Large intestine (tissue), 3 donors: ENCODE measurements at regions not wholly inside any gene's neighbourhood (a gene's known extent, or its start where the extent isn't known, plus 50 kb on each side); places are given as distances from the start of the nearest gene placed in this dataset.
"Not testable (repeated sequence)": the region's sequence is repeated elsewhere in the genome, so short reads cannot be mapped to it uniquely, and the experiment has no call there.

Source experiments
- DNase-seq, 2 donors: peaks; one replicate each; pipeline versions ENCODE4 v3.0.0 to v3.0.0-alpha.2; 2013
- H3K27ac ChIP-seq: one replicate; pipeline ENCODE4 v1.5.1; 2013; ENCODE audit warnings: low read length
- H3K27me3 ChIP-seq: 2 replicates; pipeline ENCODE4 v1.6.1; 2013; ENCODE audit warnings: low read length; ENCODE audit not compliant: control insufficient read depth, insufficient read depth
- H3K36me3 ChIP-seq: 2 replicates; pipeline ENCODE4 v1.6.1; 2013; ENCODE audit warnings: low read length; ENCODE audit not compliant: control insufficient read depth, insufficient read depth
- H3K4me1 ChIP-seq: one replicate; pipeline ENCODE4 v1.6.1; 2013; ENCODE audit warnings: low read length; ENCODE audit not compliant: control insufficient read depth, insufficient read depth
- H3K4me3 ChIP-seq: one replicate; pipeline ENCODE4 v1.5.1; 2013; ENCODE audit warnings: low read length
- H3K9me3 ChIP-seq: one replicate; pipeline ENCODE4 v1.6.1; 2013; ENCODE audit warnings: mild to moderate bottlenecking, low read depth, low read length, moderate library complexity; ENCODE audit not compliant: control insufficient read depth
- WGBS: methylation state at CpG from one replicate; pipeline ENCODE4 v1.1.5; 2013; ENCODE audit warnings: low lambda C conversion rate; ENCODE audit not compliant: insufficient coverage; 5-methylcytosine and 5-hydroxymethylcytosine counted together

- H3K4me3 ChIP-seq, result no peak overlapping the region
- no peaks in the 10 kb centered on the region for H3K9me3 ChIP-seq
- H3K27ac ChIP-seq, result no peak overlapping the region
- no peaks in the 10 kb centered on the region for H3K4me1 ChIP-seq
- no CpG with 5 or more reads among the region's 4 CpGs for WGBS
- no peak for DNase-seq
- H3K27me3 ChIP-seq, result no peaks in the 10 kb centered on the region
- no peaks in the 10 kb centered on the region for H3K36me3 ChIP-seq
Measured at GRCh38 chr1:5141750-5142149, 487.3 kb downstream of the AJAP1 start.

DNA sequence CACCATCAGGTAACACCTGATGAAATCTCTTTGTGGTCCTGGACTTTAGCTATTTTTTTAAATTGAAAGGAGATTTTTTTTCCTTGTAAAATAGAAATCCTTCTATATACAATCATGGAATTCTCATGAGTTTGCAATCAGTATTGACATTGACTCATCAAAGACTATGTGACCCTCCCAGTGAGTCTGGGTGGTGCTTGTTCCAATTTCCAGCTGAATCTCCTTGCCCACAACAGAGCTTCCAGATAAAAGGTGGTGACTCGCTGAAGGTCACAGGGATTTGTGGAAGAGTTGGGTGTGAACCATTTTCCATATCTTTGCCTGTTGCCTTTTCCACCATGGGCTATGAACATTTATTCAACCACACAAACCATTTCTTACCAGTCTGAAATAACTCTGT, 486.6 kb downstream of the AJAP1 start:
- no peaks in the 10 kb centered on the region for H3K4me1 ChIP-seq
- no peaks in the 10 kb centered on the region for H3K36me3 ChIP-seq
- no peak for DNase-seq
- no peaks in the 10 kb centered on the region for H3K27me3 ChIP-seq
- no peak overlapping the region for H3K27ac ChIP-seq
- no peaks in the 10 kb centered on the region for H3K9me3 ChIP-seq
- no CpG with 5 or more reads among the region's 1 CpG for WGBS
- no peak overlapping the region for H3K4me3 ChIP-seq

DNA sequence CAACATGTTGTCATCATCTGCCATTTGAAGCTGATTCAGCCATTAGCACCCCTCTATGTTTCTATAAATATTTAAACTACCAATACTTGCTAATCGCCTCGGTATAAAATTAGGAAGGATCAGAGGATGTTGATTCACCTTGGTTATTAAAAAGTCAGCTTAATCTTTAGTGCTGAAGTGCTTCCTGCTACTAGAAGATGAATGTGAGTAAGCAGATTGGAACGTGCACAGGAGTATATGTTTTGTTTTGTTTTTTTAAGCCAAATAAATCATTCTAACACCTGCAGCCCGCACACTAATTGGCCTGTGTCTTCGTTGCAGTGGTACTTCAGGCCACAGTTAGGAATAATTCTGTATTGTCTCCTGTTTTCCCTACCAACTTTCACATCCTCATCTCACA, 485.7 kb downstream of the AJAP1 start:
- DNase-seq, result no peak
- H3K9me3 ChIP-seq, result no peaks in the 10 kb centered on the region
- H3K27me3 ChIP-seq, result no peaks in the 10 kb centered on the region
- no peak overlapping the region for H3K27ac ChIP-seq
- WGBS, result no CpG with 5 or more reads among the region's 5 CpGs
- H3K36me3 ChIP-seq, result no peaks in the 10 kb centered on the region
- H3K4me1 ChIP-seq, result no peaks in the 10 kb centered on the region
- H3K4me3 ChIP-seq, result no peak overlapping the region

- Histone ChIP-seq H3K36me3 (no peaks in the 10 kb centered on the region), H3K4me3 (no peak overlapping the region), H3K27ac (no peak overlapping the region), H3K27me3 (peaks cover 3% of the 10 kb centered on the region), H3K9me3 (no peaks in the 10 kb centered on the region), H3K4me1 (no peaks in the 10 kb centered on the region)
- no peak for DNase-seq
- no CpG with 5 or more reads among the region's 1 CpG for WGBS
Measured at GRCh38 chr1:5129746-5130355, 475.4 kb downstream of the AJAP1 start.

DNA sequence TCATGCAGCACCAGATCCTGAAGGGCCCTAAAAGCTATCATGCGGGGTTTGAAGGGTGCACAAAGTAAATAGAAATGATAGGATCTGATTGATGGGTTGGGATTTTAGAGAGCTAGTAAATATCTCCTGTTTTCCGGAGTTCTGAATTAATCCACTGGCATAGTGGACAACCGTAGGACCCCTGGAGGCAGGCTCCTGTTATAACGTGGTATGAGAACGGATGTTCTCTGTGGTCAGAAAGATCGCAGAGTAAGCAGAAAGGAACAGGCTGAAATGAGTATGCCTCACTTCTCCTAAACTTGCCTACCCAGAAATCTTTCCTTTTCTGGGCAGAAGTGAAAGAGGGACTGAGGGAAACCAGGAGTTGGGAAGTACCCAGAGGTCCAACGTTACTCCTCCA, 470.8 kb downstream of the AJAP1 start:
- Histone ChIP-seq H3K27ac (no peak overlapping the region), H3K27me3 (no peaks in the 10 kb centered on the region), H3K4me1 (no peaks in the 10 kb centered on the region), H3K4me3 (no peak overlapping the region), H3K9me3 (no peaks in the 10 kb centered on the region), H3K36me3 (no peaks in the 10 kb centered on the region)
- no CpG with 5 or more reads among the region's 7 CpGs for WGBS
- DNase-seq, result no peak

GRCh38 chr1:5120559-5120958, 466.1 kb downstream of the AJAP1 start:
- DNase-seq, result no peak
- Histone ChIP-seq H3K36me3 (no peaks in the 10 kb centered on the region), H3K27me3 (no peaks in the 10 kb centered on the region), H3K27ac (no peak overlapping the region), H3K4me1 (no peaks in the 10 kb centered on the region), H3K4me3 (no peak overlapping the region), H3K9me3 (no peaks in the 10 kb centered on the region)
- 88% methylated on average over 1 of the region's 1 CpG for WGBS

- no peak for DNase-seq
- 40% methylated on average over 1 of the region's 11 CpGs for WGBS
- H3K27ac ChIP-seq, result no peak overlapping the region
- no peak overlapping the region for H3K4me3 ChIP-seq
- no peaks in the 10 kb centered on the region for H3K4me1 ChIP-seq
- no peaks in the 10 kb centered on the region for H3K27me3 ChIP-seq
- no peaks in the 10 kb centered on the region for H3K9me3 ChIP-seq
- no peaks in the 10 kb centered on the region for H3K36me3 ChIP-seq
Measured at GRCh38 chr1:5119366-5120234, 465.2 kb downstream of the AJAP1 start.

DNA sequence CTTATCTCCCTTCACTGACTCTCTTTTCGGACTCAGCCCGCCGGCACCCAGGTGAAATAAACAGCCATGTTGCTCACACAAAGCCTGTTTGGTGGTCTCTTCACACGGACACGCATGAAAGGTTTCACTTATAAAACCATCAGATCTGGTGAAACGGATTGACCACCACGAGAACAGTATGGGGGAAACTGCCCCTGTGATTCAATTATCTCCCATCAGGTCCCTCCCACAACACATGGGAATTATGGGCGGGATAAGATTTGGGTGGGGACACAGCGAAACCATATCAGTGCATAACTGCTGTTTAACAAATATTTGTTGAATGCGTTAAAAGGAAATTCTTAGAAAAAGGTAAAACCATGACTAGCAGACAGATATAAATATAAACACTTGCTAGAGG, 464.4 kb downstream of the AJAP1 start:
- DNase-seq, H3K27me3 ChIP-seq, H3K36me3 ChIP-seq, H3K27ac ChIP-seq, H3K9me3 ChIP-seq, H3K4me1 ChIP-seq, H3K4me3 ChIP-seq: not testable (repeated sequence)
- no CpG with 5 or more reads among the region's 10 CpGs for WGBS

GRCh38 chr1:5118292-5118691, 463.9 kb downstream of the AJAP1 start:
- H3K36me3 ChIP-seq, DNase-seq, H3K4me3 ChIP-seq, H3K9me3 ChIP-seq, H3K27me3 ChIP-seq, H3K4me1 ChIP-seq, H3K27ac ChIP-seq: not testable (repeated sequence)
- WGBS, result no CpG with 5 or more reads among the region's 11 CpGs

- H3K4me3 ChIP-seq, result no peak overlapping the region
- H3K36me3 ChIP-seq, result no peaks in the 10 kb centered on the region
- no CpG with 5 or more reads among the region's 2 CpGs for WGBS
- no peaks in the 10 kb centered on the region for H3K4me1 ChIP-seq
- no peak for DNase-seq
- no peak overlapping the region for H3K27ac ChIP-seq
- H3K27me3 ChIP-seq, result no peaks in the 10 kb centered on the region
- no peaks in the 10 kb centered on the region for H3K9me3 ChIP-seq
Measured at GRCh38 chr1:5111581-5111980, 457.2 kb downstream of the AJAP1 start.

GRCh38 chr1:5110508-5110907, 456.1 kb downstream of the AJAP1 start:
- Histone ChIP-seq H3K4me1 (no peaks in the 10 kb centered on the region), H3K27ac (no peak overlapping the region), H3K27me3 (no peaks in the 10 kb centered on the region), H3K36me3 (no peaks in the 10 kb centered on the region), H3K9me3 (no peaks in the 10 kb centered on the region), H3K4me3 (no peak overlapping the region)
- no peak for DNase-seq
- WGBS, result no CpG with 5 or more reads among the region's 8 CpGs
